Peyer's patch (tissue), 4 donors: ENCODE measurements at regions not wholly inside any gene's neighbourhood (a gene's known extent, or its start where the extent isn't known, plus 50 kb on each side); places are given as distances from the start of the nearest gene placed in this dataset.

Source experiments
- DNase-seq, 3 donors: peaks; one replicate each; pipeline ENCODE4 v3.0.0-alpha.2; 2017 to 2019
- H3K27ac ChIP-seq, 4 donors: fragments of 200-600 bp; sonication (generic); one replicate each; pipeline ENCODE4 v1.5.1; 2016 to 2019
- H3K27me3 ChIP-seq, 2 donors: fragments of 200-600 bp; sonication (generic); one replicate each; pipeline ENCODE4 v1.5.1; 2019
- H3K36me3 ChIP-seq, 3 donors: fragments of 200-600 bp; sonication (generic); one replicate each; pipeline ENCODE4 v1.5.1; 2016 to 2019
- H3K4me1 ChIP-seq, 4 donors: fragments of 200-600 bp; sonication (generic); one replicate each; pipeline ENCODE4 v1.5.1; 2016 to 2019
- H3K4me3 ChIP-seq, 4 donors: fragments of 200-600 bp; sonication (generic); 1 replicate in 3 of 4; 2 replicates in 1 of 4; pipeline ENCODE4 v1.5.1; 2016 to 2019; ENCODE audit warnings: mild to moderate bottlenecking in 1 of 4
- H3K9me3 ChIP-seq, 4 donors: fragments of 200-600 bp; sonication (generic); one replicate each; pipeline ENCODE4 v1.5.1; 2016 to 2019; ENCODE audit warnings: mild to moderate bottlenecking in 1 of 4
- CTCF ChIP-seq, 6 experiments: fragments of 450-650 bp in 4 of 6; fragments of 200-600 bp in 2 of 6; sonication (generic) in 1 of 6; IDR thresholded peaks; one replicate each; pipeline ENCODE4 v1.5.1; 2017 to 2019; ENCODE audit warnings: antibody characterized with exemption in 6 of 6, mild to moderate bottlenecking in 3 of 6, moderate library complexity in 1 of 6
- POLR2A ChIP-seq, 2 donors: fragments of 450-650 bp; IDR thresholded peaks; one replicate each; pipeline ENCODE4 v1.5.1; 2017; ENCODE audit warnings: antibody characterized with exemption in 2 of 2, mild to moderate bottlenecking in 2 of 2, moderate library complexity in 2 of 2

- H3K27ac ChIP-seq: no peak overlapping the region
- no peaks in the 10 kb centered on the region for H3K36me3 ChIP-seq
- H3K4me3 ChIP-seq: no peak overlapping the region
- no peaks in the 10 kb centered on the region for H3K27me3 ChIP-seq
- no peaks in the 10 kb centered on the region for H3K4me1 ChIP-seq
- no peaks in the 10 kb centered on the region for H3K9me3 ChIP-seq
- no peak for TF ChIP-seq POLR2A (IDR thresholded peaks at IDR 0.05)
- TF ChIP-seq CTCF (IDR thresholded peaks at IDR 0.05): no peak
- no peak for DNase-seq
Observed at GRCh38 chr22:47432683-47433082, 670.2 kb downstream of the TBC1D22A start.

GRCh38 chr22:47423861-47424820 lies 661.7 kb downstream of the TBC1D22A start:
- no peak for TF ChIP-seq CTCF (IDR thresholded peaks at IDR 0.05)
- TF ChIP-seq POLR2A (IDR thresholded peaks at IDR 0.05): no peak
- Histone ChIP-seq H3K9me3 (no peaks in the 10 kb centered on the region), H3K4me3 (no peak overlapping the region), H3K36me3 (no peaks in the 10 kb centered on the region), H3K4me1 (no peaks in the 10 kb centered on the region), H3K27me3 (no peaks in the 10 kb centered on the region), H3K27ac (no peak overlapping the region)
- DNase-seq: no peak

GRCh38 chr22:47423266-47423665 lies 660.8 kb downstream of the TBC1D22A start:
- H3K9me3 ChIP-seq: no peaks in the 10 kb centered on the region
- no peak overlapping the region for H3K4me3 ChIP-seq
- no peaks in the 10 kb centered on the region for H3K27me3 ChIP-seq
- no peak for TF ChIP-seq POLR2A (IDR thresholded peaks at IDR 0.05)
- TF ChIP-seq CTCF (IDR thresholded peaks at IDR 0.05): no peak
- DNase-seq: no peak
- no peaks in the 10 kb centered on the region for H3K4me1 ChIP-seq
- H3K27ac ChIP-seq: no peak overlapping the region
- H3K36me3 ChIP-seq: no peaks in the 10 kb centered on the region

GRCh38 chr22:47422736-47423135 lies 660.3 kb downstream of the TBC1D22A start:
- H3K4me1 ChIP-seq: no peaks in the 10 kb centered on the region
- no peaks in the 10 kb centered on the region for H3K9me3 ChIP-seq
- H3K27ac ChIP-seq: no peak overlapping the region
- no peak for DNase-seq
- no peaks in the 10 kb centered on the region for H3K36me3 ChIP-seq
- no peak overlapping the region for H3K4me3 ChIP-seq
- no peaks in the 10 kb centered on the region for H3K27me3 ChIP-seq
- TF ChIP-seq CTCF (IDR thresholded peaks at IDR 0.05) (no peak), POLR2A (IDR thresholded peaks at IDR 0.05) (no peak)

GRCh38 chr22:47421846-47422245 lies 659.4 kb downstream of the TBC1D22A start:
- H3K9me3 ChIP-seq: no peaks in the 10 kb centered on the region
- TF ChIP-seq POLR2A (IDR thresholded peaks at IDR 0.05) (no peak), CTCF (IDR thresholded peaks at IDR 0.05) (no peak)
- DNase-seq: no peak
- H3K4me1 ChIP-seq: no peaks in the 10 kb centered on the region
- no peaks in the 10 kb centered on the region for H3K27me3 ChIP-seq
- H3K27ac ChIP-seq: no peak overlapping the region
- no peak overlapping the region for H3K4me3 ChIP-seq
- H3K36me3 ChIP-seq: no peaks in the 10 kb centered on the region
